Adrenal gland (tissue), 9 donors: ENCODE measurements at regions not wholly inside any gene's neighbourhood (a gene's known extent, or its start where the extent isn't known, plus 50 kb on each side); places are given as distances from the start of the nearest gene placed in this dataset.

ENCODE experiments used
- DNase-seq, 7 donors: peaks; one replicate each; pipeline ENCODE4 v3.0.0-alpha.2; 2019 to 2020
- H3K27ac ChIP-seq, 5 donors: fragments of 200-600 bp; sonication (generic) in 4 of 5; 1 replicate in 3 of 5; 2 replicates in 2 of 5; pipeline versions ENCODE4 v1.5.1 to v1.8.0; 2016 to 2020; ENCODE audit warnings: mild to moderate bottlenecking in 1 of 5
- H3K27me3 ChIP-seq: fragments of 200-600 bp; 2 replicates; pipeline ENCODE4 v1.8.0; 2021
- H3K36me3 ChIP-seq, 2 donors: fragments of 200-600 bp; replicated peaks in 1 of 2; 1 replicate in 1 of 2; 2 replicates in 1 of 2; pipeline versions ENCODE4 v1.5.1 to v1.8.0; 2018 to 2022
- H3K4me1 ChIP-seq, 2 donors: fragments of 200-600 bp; replicated peaks in 1 of 2; 1 replicate in 1 of 2; 2 replicates in 1 of 2; pipeline versions ENCODE4 v1.5.1 to v1.8.0; 2018 to 2021
- H3K4me3 ChIP-seq, 4 donors: fragments of 200-600 bp; sonication (generic) in 3 of 4; one replicate each; pipeline ENCODE4 v1.5.1; 2016 to 2018
- H3K9me3 ChIP-seq, 3 donors: fragments of 200-600 bp; sonication (generic) in 1 of 3; replicated peaks in 1 of 3; 1 replicate in 2 of 3; 2 replicates in 1 of 3; pipeline versions ENCODE4 v1.5.1 to v1.8.0; 2016 to 2021
- POLR2A ChIP-seq, 2 donors: fragments of 450-650 bp; IDR thresholded peaks; one replicate each; pipeline ENCODE4 v1.6.1; 2017; ENCODE audit warnings: antibody characterized with exemption in 2 of 2, mild to moderate bottlenecking in 2 of 2, moderate library complexity in 1 of 2
- WGBS, 4 donors: extraction: QIAGEN DNeasy Blood & Tissue Kit in 2 of 4; methylation state at CpG; one replicate each; pipeline versions ENCODE4 v1.1.5 to v1.1.7; 2013 to 2017; 5-methylcytosine and 5-hydroxymethylcytosine counted together
- intact Hi-C, 2 donors: fragments of 100-400 bp; cut with DNase I; formaldehyde crosslinking; loops; one replicate each; pipeline versions ENCODE4 v1.14.1 to v1.15.0; 2022 to 2023
- TF ChIP-seq, protein P1 (sequence below), 6 experiments: fragments of 450-650 bp in 4 of 6; fragments of 200-600 bp in 2 of 6; sonication (generic) in 1 of 6; IDR thresholded peaks; 1 replicate in 5 of 6; 2 replicates in 1 of 6; pipeline versions ENCODE4 v1.5.1 to v1.8.0; 2016 to 2021; ENCODE audit warnings: antibody characterized with exemption in 6 of 6, mild to moderate bottlenecking in 2 of 6, moderate library complexity in 1 of 6
- donor health status: healthy with polysubstance abuse.
- donor health status: Bipolar disorder and iron deficiency.
- donor health status: DM: yes; HTN: yes; CAD: no.
- donor health status: DM: no; HTN: no; CAD: no.
- donor health status: DM: no; HTN: no; CAD: no.

GRCh38 chr16:65884018-65884417, 482.5 kb upstream of the CDH5 start:
- Histone ChIP-seq H3K27me3 (no peaks in the 10 kb centered on the region), H3K4me3 (no peak overlapping the region), H3K36me3 (no peaks in the 10 kb centered on the region), H3K27ac (no peak overlapping the region), H3K4me1 (no peaks in the 10 kb centered on the region), H3K9me3 (no peaks in the 10 kb centered on the region)
- 81 to 90% (median 86%) methylated on average over 4 of the region's 4 CpGs for WGBS, 4 donors
- DNase-seq: no peak
- TF ChIP-seq POLR2A (IDR thresholded peaks at IDR 0.05): no peak
- TF ChIP-seq, protein P1, sequence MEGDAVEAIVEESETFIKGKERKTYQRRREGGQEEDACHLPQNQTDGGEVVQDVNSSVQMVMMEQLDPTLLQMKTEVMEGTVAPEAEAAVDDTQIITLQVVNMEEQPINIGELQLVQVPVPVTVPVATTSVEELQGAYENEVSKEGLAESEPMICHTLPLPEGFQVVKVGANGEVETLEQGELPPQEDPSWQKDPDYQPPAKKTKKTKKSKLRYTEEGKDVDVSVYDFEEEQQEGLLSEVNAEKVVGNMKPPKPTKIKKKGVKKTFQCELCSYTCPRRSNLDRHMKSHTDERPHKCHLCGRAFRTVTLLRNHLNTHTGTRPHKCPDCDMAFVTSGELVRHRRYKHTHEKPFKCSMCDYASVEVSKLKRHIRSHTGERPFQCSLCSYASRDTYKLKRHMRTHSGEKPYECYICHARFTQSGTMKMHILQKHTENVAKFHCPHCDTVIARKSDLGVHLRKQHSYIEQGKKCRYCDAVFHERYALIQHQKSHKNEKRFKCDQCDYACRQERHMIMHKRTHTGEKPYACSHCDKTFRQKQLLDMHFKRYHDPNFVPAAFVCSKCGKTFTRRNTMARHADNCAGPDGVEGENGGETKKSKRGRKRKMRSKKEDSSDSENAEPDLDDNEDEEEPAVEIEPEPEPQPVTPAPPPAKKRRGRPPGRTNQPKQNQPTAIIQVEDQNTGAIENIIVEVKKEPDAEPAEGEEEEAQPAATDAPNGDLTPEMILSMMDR (IDR thresholded peaks at IDR 0.05): no peak
- intact Hi-C loops: no loop called here

DNA sequence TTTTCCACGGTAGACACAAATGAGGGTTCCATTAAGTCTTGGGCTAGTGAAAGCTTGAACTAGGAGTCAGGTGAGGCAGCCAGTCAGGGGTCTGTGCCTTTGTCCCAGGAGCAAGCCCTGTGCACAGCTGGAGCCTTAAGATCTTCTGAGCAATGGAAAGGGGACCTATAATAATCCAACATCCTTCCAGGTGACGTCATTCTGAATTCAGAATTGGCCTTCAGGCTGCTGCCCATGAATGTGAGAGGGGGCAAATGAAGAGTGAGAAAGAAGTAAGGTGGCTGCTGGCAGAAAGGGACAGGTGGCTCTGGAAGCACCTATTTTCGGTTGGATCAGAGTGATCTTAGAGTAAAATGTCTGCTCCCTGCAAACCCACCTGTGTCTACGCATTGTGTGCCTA, 488.1 kb upstream of the CDH5 start:
- intact Hi-C loops: no loop called here
- no peaks in the 10 kb centered on the region for H3K4me1 ChIP-seq
- no peak for DNase-seq
- H3K9me3 ChIP-seq: no peaks in the 10 kb centered on the region
- no peaks in the 10 kb centered on the region for H3K27me3 ChIP-seq
- no peak overlapping the region for H3K27ac ChIP-seq
- 88 to 95% (median 92%) methylated on average over 4 of the region's 4 CpGs for WGBS, 4 donors
- H3K4me3 ChIP-seq: no peak overlapping the region
- no peak for TF ChIP-seq POLR2A (IDR thresholded peaks at IDR 0.05)
- TF ChIP-seq, protein P1 (IDR thresholded peaks at IDR 0.05): no peak
- no peaks in the 10 kb centered on the region for H3K36me3 ChIP-seq

DNA sequence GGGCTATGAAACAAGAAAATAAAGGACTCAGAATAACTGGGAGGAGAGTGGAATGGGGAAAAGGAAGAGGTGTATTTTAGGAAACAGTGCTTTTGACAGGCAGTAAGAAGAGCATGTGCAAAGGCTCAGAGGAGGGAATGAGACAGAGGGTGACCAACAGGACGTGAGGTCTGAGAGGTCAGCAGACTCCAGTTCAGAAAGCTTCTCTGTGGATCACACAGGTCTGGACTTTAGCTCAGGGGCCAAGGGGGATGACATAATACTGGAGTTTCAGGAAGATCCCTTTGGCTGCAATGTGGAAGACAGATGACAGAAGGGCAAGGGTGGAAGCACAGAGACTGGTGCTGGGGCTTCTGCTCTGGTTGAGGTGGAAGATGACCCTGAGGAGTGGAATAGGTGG, 489.9 kb upstream of the CDH5 start:
- 41 to 66% (median 45%) methylated on average over 1 of the region's 1 CpG for WGBS, 4 donors
- no peak for DNase-seq
- Histone ChIP-seq H3K36me3 (no peaks in the 10 kb centered on the region), H3K27me3 (no peaks in the 10 kb centered on the region), H3K27ac (no peak overlapping the region), H3K4me3 (no peak overlapping the region), H3K4me1 (no peaks in the 10 kb centered on the region), H3K9me3 (no peaks in the 10 kb centered on the region)
- intact Hi-C loops: no loop called here
- TF ChIP-seq, protein P1 (IDR thresholded peaks at IDR 0.05): no peak
- no peak for TF ChIP-seq POLR2A (IDR thresholded peaks at IDR 0.05)

DNA sequence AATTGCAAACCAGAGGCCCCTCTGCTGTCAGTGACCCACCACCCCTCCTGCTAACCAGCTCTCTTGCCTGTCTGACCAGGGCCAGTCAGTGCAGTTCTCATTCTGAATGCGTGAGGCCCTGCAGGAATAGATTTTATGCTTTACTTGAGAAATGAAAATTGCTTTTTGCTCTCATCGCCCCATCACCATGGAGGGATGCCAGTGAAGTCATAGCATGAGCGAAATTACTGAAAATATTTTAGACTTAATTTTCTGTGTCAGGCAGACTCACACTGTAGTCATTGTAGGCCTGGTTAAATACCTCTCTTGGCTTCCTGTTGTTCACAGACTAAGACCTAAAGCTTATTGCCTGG, 490.5 kb upstream of the CDH5 start:
- intact Hi-C loops: no loop called here
- no peaks in the 10 kb centered on the region for H3K9me3 ChIP-seq
- H3K36me3 ChIP-seq: no peaks in the 10 kb centered on the region
- no peaks in the 10 kb centered on the region for H3K27me3 ChIP-seq
- no peak overlapping the region for H3K4me3 ChIP-seq
- no peak for TF ChIP-seq POLR2A (IDR thresholded peaks at IDR 0.05)
- TF ChIP-seq, protein P1 (IDR thresholded peaks at IDR 0.05): no peak
- no peak overlapping the region for H3K27ac ChIP-seq
- H3K4me1 ChIP-seq: no peaks in the 10 kb centered on the region
- DNase-seq: no peak
- 77 to 92% (median 86%) methylated on average over 3 of the region's 3 CpGs for WGBS, 4 donors
